Endothelial cell of umbilical vein (primary cell): ENCODE measurements at regions not wholly inside any gene's neighbourhood (a gene's known extent, or its start where the extent isn't known, plus 50 kb on each side); places are given as distances from the start of the nearest gene placed in this dataset.

Experiments
- BruUV-seq: library from RNA; stranded (reverse); fragments of 400-500 nt; replicated peaks from 2 replicates; lab custom pipeline; 2021; lab: Mats Ljungman, UMichigan
- CTCF ChIA-PET: fragments of 300-600, 350-600 bp; sonication (Branson Sonifier 250); formaldehyde crosslinking; loops from one replicate; lab custom pipeline; 2021; ENCODE audit warnings: antibody characterized with exemption, inconsistent platforms; lab: Charles Lee
- POLR2A ChIA-PET: fragments of 300-600, 350-600 bp; sonication (Branson Sonifier 250); formaldehyde crosslinking; loops from one replicate; lab custom pipeline; 2021; ENCODE audit warnings: antibody characterized with exemption, inconsistent platforms; lab: Charles Lee
- DNase-seq: peaks from one replicate; pipeline ENCODE4 v3.0.0-alpha.2; 2011; ENCODE audit warnings: low read depth, low spot score
- FAIRE-seq: peaks from 2 replicates; lab custom pipeline; 2011; peaks lifted over from hg19 to GRCh38; lab: Jason Lieb, UNC
- H2AFZ ChIP-seq: 2 replicates; pipeline ENCODE4 v1.6.0; 2012; ENCODE audit warnings: low read depth, low read length, control low read depth, inconsistent platforms
- H3K27ac ChIP-seq: 2 replicates; pipeline ENCODE4 v1.5.1; 2011; ENCODE audit warnings: low read depth, mild to moderate bottlenecking, control low read depth, low read length, moderate library complexity; ENCODE audit not compliant: insufficient read depth
- H3K27me3 ChIP-seq, 2 experiments: 2 replicates each; pipeline versions ENCODE4 v1.6.0 to v1.6.1; 2011; ENCODE audit warnings: low read length in 2 of 2, mixed read lengths in 1 of 2; ENCODE audit not compliant: control insufficient read depth in 2 of 2, insufficient read depth in 2 of 2
- H3K36me3 ChIP-seq, 2 experiments: 2 replicates in 1 of 2; 3 replicates in 1 of 2; pipeline ENCODE4 v1.5.1; 2011; ENCODE audit warnings: low read length in 2 of 2, mild to moderate bottlenecking in 1 of 2, moderate library complexity in 1 of 2; ENCODE audit not compliant: control insufficient read depth in 2 of 2, insufficient read depth in 2 of 2; ENCODE audit errors: extremely low read depth in 1 of 2
- H3K4me1 ChIP-seq: 3 replicates; pipeline ENCODE4 v1.5.1; 2011; ENCODE audit warnings: mild to moderate bottlenecking, low read length; ENCODE audit not compliant: control insufficient read depth, insufficient read depth; ENCODE audit errors: extremely low read depth
- H3K4me2 ChIP-seq: 2 replicates; pipeline ENCODE4 v1.6.1; 2011; ENCODE audit warnings: low read length, control low read depth, mixed read lengths; ENCODE audit not compliant: insufficient read depth
- H3K4me3 ChIP-seq, 3 experiments: fragments of 200-600 bp in 1 of 3; sonication (generic), shearing (Covaris generic) in 1 of 3; replicated peaks in 1 of 3; 2 replicates each; pipeline ENCODE4 v1.5.1; 2011 to 2016; ENCODE audit warnings: control low read depth in 3 of 3, low read length in 3 of 3, mild to moderate bottlenecking in 2 of 3, inconsistent platforms in 1 of 3, low read depth in 1 of 3, moderate library complexity in 1 of 3; ENCODE audit not compliant: insufficient read depth in 1 of 3
- H3K79me2 ChIP-seq: 2 replicates; pipeline ENCODE4 v1.6.0; 2012; ENCODE audit warnings: low read length, inconsistent platforms; ENCODE audit not compliant: control insufficient read depth, insufficient read depth
- H3K9ac ChIP-seq: replicated peaks from 2 replicates; pipeline ENCODE3; 2011; ENCODE audit warnings: low read length, control low read depth; ENCODE audit not compliant: insufficient read depth; ENCODE audit errors: extremely low read depth
- H3K9me1 ChIP-seq: replicated peaks from 3 replicates; pipeline ENCODE4 v1.6.0; 2011; ENCODE audit warnings: mild to moderate bottlenecking, low read length; ENCODE audit not compliant: control insufficient read depth, insufficient read depth; ENCODE audit errors: extremely low read depth
- H3K9me3 ChIP-seq: replicated peaks from 2 replicates; pipeline ENCODE4 v1.5.1; 2012; ENCODE audit warnings: low read length, inconsistent platforms; ENCODE audit not compliant: control insufficient read depth, insufficient read depth
- H4K20me1 ChIP-seq: replicated peaks from 2 replicates; pipeline ENCODE3; 2011; ENCODE audit warnings: mild to moderate bottlenecking, low read length; ENCODE audit not compliant: control insufficient read depth, insufficient read depth; ENCODE audit errors: extremely low read depth
- CTCF ChIP-seq, 2 donors: IDR thresholded peaks; 1 replicate in 1 of 2; 2 replicates in 1 of 2; pipeline ENCODE4 v1.5.1; 2011; ENCODE audit warnings: low read length in 2 of 2, mild to moderate bottlenecking in 2 of 2, moderate library complexity in 2 of 2, control low read depth in 1 of 2, inconsistent platforms in 1 of 2, low read depth in 1 of 2; ENCODE audit not compliant: insufficient read depth in 1 of 2; ENCODE audit errors: extremely low read depth in 1 of 2
- EZH2 ChIP-seq: IDR thresholded peaks from 2 replicates; pipeline ENCODE4 v1.6.1; 2012; ENCODE audit warnings: borderline replicate concordance, low read depth, mild to moderate bottlenecking, moderate library complexity, low read length, inconsistent platforms; ENCODE audit not compliant: severe bottlenecking
- FOS ChIP-seq: IDR thresholded peaks from 2 replicates; pipeline ENCODE4 v1.6.1; 2011; ENCODE audit warnings: mild to moderate bottlenecking, low read length, moderate library complexity, borderline replicate concordance; ENCODE audit not compliant: insufficient read depth
- GATA2 ChIP-seq: IDR thresholded peaks from 2 replicates; pipeline ENCODE4 v1.7.0; 2011; ENCODE audit warnings: low read depth, mild to moderate bottlenecking, moderate library complexity, mixed read lengths, low read length; ENCODE audit not compliant: insufficient read length, insufficient read depth
- JUN ChIP-seq: IDR thresholded peaks from 2 replicates; pipeline ENCODE4 v1.6.1; 2011; ENCODE audit warnings: borderline replicate concordance, low read depth; ENCODE audit not compliant: insufficient read length, insufficient read depth
- MAX ChIP-seq: IDR thresholded peaks from 2 replicates; pipeline ENCODE4 v1.6.1; 2011; ENCODE audit not compliant: insufficient read depth, insufficient read length
- MYC ChIP-seq: IDR thresholded peaks from one replicate; pipeline ENCODE4 v1.6.1; 2011; ENCODE audit warnings: mild to moderate bottlenecking, low read depth, low read length
- POLR2A ChIP-seq: IDR thresholded peaks from 2 replicates; pipeline ENCODE4 v1.6.1; 2012; ENCODE audit warnings: low read depth, mild to moderate bottlenecking, control low read depth, low read length
- POLR2AphosphoS5 ChIP-seq: IDR thresholded peaks from 2 replicates; pipeline ENCODE4 v1.6.1; 2012; ENCODE audit warnings: low read depth, mild to moderate bottlenecking, control low read depth, low read length, moderate library complexity; ENCODE audit not compliant: insufficient read depth
- dilution Hi-C: fragments of 300-500 bp; cut with MboI; formaldehyde crosslinking; loops from one replicate; pipeline ENCODE4 v1.15.0; 2019; ENCODE audit warnings: low sequenced_read_pairs; ENCODE audit not compliant: extremely low pct_ligation_motif_present
- intact Hi-C: fragments of 100-400 bp; cut with micrococcal nuclease; formaldehyde crosslinking; loops from one replicate; pipeline ENCODE4 v1.10.0; 2022

- POLR2A ChIA-PET, result no interaction called here
These were observed 824.4 kb downstream of the GRID1 start for GRCh38 chr10:85542152-85542551.

More at GRCh38 chr10:85542152-85542551, 824.4 kb downstream of the GRID1 start:
- Histone ChIP-seq H3K9ac (no peak overlapping the region), H3K9me3 (no peaks in the 10 kb centered on the region), H3K4me3 (no peak overlapping the region), H3K79me2 (no peaks in the 10 kb centered on the region), H2AFZ (no peak overlapping the region), H3K9me1 (no peaks in the 10 kb centered on the region), H4K20me1 (no peaks in the 10 kb centered on the region), H3K4me2 (no peak overlapping the region), H3K27me3 (no peaks in the 10 kb centered on the region), H3K27ac (no peak overlapping the region), H3K4me1 (no peaks in the 10 kb centered on the region), H3K36me3 (no peaks in the 10 kb centered on the region)
- CTCF ChIA-PET, result no interaction called here
- BruUV-seq, result no TSS peak
- FAIRE-seq, result no peak
- no peak for DNase-seq
- dilution Hi-C loops (no loop called here), intact Hi-C loops (no loop called here)
- TF ChIP-seq POLR2A (no peak), MYC (no peak), MAX (no peak), POLR2AphosphoS5 (no peak), JUN (no peak), FOS (no peak), GATA2 (no peak), EZH2 (no peak), CTCF (IDR thresholded peaks at IDR 0.05; ENCODE audit: extremely low read depth in 1 of 2, insufficient read depth in 1 of 2, low read depth in 1 of 2, low read length in 2 of 2) (no peak)
